ENCODE measurements at regions not wholly inside any gene's neighbourhood (a gene's known extent, or its start where the extent isn't known, plus 50 kb on each side); places are given as distances from the start of the nearest gene placed in this dataset.

DNA sequence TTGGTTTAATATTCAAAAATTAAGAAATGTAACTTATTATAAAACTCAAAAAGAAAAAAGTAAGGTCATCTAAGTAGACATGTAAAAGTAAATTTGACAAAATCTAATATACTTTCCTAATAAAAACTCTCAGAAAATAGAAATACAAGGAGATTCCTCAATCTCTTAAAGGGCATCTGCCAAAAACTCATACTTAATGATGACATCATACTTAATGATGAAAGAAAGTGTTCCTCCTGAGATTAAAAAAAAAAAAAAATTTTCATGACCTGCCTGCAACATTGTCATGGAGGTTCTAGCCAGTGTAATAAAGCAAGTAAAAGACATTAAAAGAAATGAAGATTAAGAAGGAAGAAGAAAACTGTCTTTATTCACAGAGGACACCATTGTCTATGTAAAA is 325.7 kb upstream of the BTBD3 start:
- in situ Hi-C loops (cut with MboI; ENCODE audit: low sequenced_read_pairs, unreplicated experiment), result no loop called here

DNA sequence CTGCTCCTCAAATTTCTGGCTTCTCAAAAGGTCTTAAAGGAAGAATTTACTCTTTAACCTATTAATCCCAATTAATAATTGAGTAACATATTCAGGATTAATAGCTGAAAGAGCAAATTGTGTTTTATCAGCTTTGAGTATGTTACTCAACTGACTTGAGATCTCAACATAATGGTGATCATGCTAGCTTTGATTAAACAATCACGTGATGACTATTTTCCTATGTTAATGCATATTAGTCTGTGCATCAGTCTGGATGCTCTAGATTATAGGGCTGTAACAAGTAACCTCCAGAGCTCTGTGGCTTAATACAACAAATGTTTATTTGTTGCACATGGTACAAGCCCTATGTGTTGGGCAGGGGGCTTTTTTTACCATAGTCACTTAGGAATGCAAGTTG is 313.4 kb upstream of the BTBD3 start:
- TF ChIP-seq CTCF (IDR thresholded peaks at IDR 0.05; ENCODE audit: borderline replicate concordance, control extremely low read depth, extremely low read depth, insufficient read depth, missing control alignments), result no peak
- DNase-seq (ENCODE audit: low spot score), result no peak
- in situ Hi-C loops (cut with MboI; ENCODE audit: low sequenced_read_pairs, unreplicated experiment), result no loop called here

More for the DNA sequence above, 325.7 kb upstream of the BTBD3 start:
- DNase-seq (ENCODE audit: low spot score), result no peak
- no peak for TF ChIP-seq CTCF (IDR thresholded peaks at IDR 0.05; ENCODE audit: borderline replicate concordance, control extremely low read depth, extremely low read depth, insufficient read depth, missing control alignments)

DNA sequence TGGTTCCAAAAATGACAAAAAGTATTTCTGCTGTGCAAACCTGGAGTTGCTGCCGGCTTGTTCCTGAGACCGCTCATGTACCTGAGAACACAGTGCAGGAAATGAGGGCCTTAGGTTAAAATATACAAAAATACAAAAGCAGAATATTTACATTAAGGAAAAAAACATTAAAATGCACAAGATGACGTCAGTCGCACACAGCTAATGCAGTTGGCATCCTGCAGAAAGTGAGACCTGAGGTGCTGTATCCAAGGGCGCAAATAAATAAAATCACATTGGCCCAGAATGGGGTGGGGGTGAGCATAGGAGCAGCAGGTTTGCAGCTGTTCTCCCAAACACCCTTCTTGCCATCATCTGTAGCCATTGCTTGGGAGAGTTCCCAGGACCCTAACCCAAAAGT is 310.6 kb upstream of the BTBD3 start:
- in situ Hi-C loops (cut with MboI; ENCODE audit: low sequenced_read_pairs, unreplicated experiment), result no loop called here
- no peak for DNase-seq (ENCODE audit: low spot score)

GRCh38 chr20:11608736-11609135 is 309.0 kb upstream of the BTBD3 start:
- no peak for DNase-seq (ENCODE audit: low spot score)
- in situ Hi-C loops (cut with MboI; ENCODE audit: low sequenced_read_pairs, unreplicated experiment), result no loop called here
- TF ChIP-seq CTCF (IDR thresholded peaks at IDR 0.05; ENCODE audit: borderline replicate concordance, control extremely low read depth, extremely low read depth, insufficient read depth, missing control alignments), result no peak

More for the DNA sequence above, 310.6 kb upstream of the BTBD3 start:
- TF ChIP-seq CTCF (IDR thresholded peaks at IDR 0.05; ENCODE audit: borderline replicate concordance, control extremely low read depth, extremely low read depth, insufficient read depth, missing control alignments), result no peak

- in situ Hi-C loops (cut with MboI; ENCODE audit: low sequenced_read_pairs, unreplicated experiment), result no loop called here
- TF ChIP-seq CTCF (IDR thresholded peaks at IDR 0.05; ENCODE audit: borderline replicate concordance, control extremely low read depth, extremely low read depth, insufficient read depth, missing control alignments), result no peak
- no peak for DNase-seq (ENCODE audit: low spot score)
These were observed 293.0 kb upstream of the BTBD3 start for GRCh38 chr20:11624704-11625103.

GRCh38 chr20:11626551-11626950 is 291.1 kb upstream of the BTBD3 start:
- TF ChIP-seq CTCF (IDR thresholded peaks at IDR 0.05; ENCODE audit: borderline replicate concordance, control extremely low read depth, extremely low read depth, insufficient read depth, missing control alignments), result no peak
- DNase-seq (ENCODE audit: low spot score), result no peak
- in situ Hi-C loops (cut with MboI; ENCODE audit: low sequenced_read_pairs, unreplicated experiment), result no loop called here

DNA sequence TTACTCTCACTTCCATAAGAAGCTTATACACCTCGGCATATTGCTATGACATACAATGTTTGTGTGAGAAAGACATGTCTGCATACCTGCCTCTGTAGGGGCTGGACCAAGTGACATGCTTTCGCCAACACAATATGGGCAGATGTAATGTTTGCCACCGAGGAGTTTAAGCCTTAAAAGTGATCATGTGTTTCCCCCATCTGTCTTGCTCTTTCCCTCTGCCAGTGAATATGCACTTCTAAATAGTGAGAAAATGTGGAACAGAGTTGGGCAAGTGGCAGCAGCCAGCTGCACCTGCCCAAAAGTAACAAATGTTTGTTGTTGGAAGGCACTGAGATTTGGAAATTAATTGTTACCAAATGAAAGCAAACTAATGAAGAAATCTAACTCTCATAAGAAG is 274.8 kb upstream of the BTBD3 start:
- no peak for DNase-seq (ENCODE audit: low spot score)
- in situ Hi-C loops (cut with MboI; ENCODE audit: low sequenced_read_pairs, unreplicated experiment), result no loop called here
- no peak for TF ChIP-seq CTCF (IDR thresholded peaks at IDR 0.05; ENCODE audit: borderline replicate concordance, control extremely low read depth, extremely low read depth, insufficient read depth, missing control alignments)

Data from GM13976 (cell line).